ENCODE measurements at regions not wholly inside any gene's neighbourhood (a gene's known extent, or its start where the extent isn't known, plus 50 kb on each side); places are given as distances from the start of the nearest gene placed in this dataset.

DNA sequence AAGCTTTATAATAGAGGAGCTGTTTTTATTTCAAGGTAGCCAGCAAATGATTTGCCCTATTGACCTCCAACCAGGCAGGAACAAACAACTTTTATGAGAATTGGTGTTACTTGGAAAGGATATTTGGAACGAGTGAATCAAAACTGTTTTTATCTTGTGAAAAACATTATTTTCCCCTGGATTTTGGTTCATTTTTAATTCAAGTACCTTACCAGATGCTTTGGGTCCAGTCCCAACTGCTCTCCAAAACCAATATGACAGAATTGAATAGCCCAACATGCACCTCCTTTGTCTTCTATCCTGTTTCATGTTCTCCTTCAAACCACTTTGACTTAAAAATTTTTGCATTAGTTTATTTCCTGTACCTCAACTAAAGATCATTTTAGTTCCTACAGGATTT is 178.6 kb upstream of the RBMS1 start:
- DNase-seq (ENCODE audit: low spot score): no peak

DNA sequence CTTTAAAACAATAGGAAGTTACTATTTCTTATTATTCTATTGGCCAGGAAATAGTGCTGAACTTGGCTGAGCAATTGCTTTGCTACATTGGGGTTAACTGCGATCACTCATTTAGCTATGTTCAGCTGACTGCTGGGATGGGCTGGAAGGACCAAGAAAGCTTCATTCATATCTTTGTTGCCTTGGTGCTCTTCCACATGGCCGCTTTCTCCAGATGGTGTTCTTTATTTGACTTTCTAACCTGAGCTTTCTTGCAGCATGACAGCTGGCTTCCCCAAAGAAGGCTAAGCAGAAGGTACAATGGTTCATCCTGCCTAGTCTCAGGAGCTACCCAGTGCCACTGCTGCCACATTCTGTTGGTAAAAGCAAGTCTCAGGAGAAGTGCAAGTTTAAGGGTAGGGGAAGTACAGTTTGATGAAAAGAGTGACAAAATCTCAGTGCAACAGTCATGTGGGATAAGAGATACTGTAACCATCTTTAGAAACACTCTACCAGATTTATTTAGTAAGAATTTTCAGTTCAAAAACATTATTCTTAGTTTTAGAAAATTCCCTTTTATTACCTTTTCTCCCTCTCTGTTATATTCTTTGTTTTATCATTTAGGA is 180.6 kb upstream of the RBMS1 start:
- DNase-seq (ENCODE audit: low spot score): no peak

DNA sequence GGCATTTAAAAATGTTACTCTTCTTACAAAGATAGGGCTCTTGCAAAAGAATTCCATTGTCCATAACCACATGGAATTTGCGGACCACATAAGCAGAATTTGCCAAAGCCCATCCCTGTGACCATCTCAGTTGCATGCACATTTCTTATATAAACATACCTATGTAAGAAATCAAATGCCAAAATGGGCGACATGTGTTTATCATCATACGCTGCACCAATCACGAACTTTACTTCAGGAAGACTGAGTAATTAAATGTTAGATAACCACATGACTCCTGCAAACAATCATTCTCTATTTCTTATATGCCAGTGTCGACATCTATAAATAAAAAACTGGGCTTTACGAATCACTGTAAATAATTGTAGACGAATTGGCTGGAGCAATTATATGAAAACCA is 186.1 kb upstream of the RBMS1 start:
- DNase-seq (ENCODE audit: low spot score): no peak

DNA sequence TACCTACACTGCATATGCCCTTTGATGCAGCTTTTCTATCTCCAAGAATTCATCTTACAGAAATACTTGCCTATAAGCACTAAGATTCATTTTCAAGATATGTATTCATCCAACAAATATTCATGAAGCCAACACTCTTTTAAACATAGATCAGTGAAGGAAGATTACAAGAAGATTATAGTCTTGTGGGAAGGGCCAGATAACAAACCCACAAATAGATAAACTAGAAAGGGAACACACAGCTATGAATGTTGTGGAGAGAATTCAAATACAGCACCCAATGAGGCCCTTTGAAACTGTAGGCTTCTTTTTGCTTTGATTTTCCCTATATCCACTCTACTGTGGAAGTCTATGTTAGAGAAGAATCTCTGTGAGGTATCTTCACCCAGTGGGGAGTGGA is 186.7 kb upstream of the RBMS1 start:
- DNase-seq (ENCODE audit: low spot score): no peak

DNA sequence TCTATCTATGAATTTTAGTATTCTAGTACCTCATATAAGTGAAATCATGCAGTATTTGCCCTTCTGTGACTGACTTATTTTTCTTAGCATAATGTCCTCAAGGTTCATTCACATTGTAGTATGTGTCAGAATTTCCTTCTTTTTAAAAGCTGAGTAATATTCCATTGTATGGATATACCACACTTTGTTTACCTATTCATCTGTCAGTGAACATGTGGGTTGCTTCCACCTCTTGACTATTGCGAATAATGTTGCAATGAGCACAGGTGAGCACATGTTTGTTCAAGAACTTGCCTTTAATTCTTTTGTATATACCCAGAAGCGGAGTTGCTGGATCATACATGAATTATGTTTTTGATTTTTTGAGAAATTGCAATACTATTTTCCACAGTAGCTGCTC is 187.4 kb upstream of the RBMS1 start:
- DNase-seq (ENCODE audit: low spot score): no peak

DNA sequence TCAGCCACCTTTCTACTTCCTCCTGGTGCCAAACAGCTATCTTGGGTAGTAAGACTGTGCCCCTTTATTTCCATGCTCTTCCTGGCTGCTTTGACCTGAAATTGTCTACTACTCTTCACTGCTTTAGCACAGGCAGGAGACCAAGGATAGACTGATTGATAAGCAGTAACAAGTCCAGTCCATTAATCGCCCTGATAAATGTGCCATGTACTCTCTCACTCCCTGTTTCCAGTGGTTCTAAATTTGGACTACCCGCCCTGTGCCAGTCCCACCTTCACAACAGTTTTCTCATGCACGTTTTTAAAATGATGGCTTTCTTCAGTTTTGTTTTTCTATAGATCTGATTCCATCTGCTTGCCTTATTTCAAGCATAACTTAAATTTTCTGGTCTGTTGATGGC is 189.6 kb upstream of the RBMS1 start:
- DNase-seq (ENCODE audit: low spot score): no peak

DNA sequence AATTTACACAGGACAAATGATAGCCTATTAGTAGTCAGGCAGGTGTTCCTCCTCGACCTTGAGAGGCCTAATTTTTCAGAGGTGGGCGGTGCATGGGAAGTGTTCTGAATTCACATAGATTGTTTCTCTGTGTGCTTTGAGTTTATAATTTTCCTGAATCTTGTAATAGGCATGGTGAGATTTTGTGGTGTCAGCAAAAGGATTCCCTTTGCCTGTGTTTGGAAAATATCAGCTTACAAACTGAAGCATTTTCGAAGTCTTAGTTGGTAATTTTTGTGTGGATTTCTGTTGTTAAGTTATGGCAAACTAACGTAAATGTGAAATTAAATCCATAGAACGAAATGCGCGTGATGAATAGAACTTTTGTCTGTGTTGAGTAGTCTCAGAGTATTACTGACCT is 194.0 kb upstream of the RBMS1 start:
- DNase-seq (ENCODE audit: low spot score): no peak

DNA sequence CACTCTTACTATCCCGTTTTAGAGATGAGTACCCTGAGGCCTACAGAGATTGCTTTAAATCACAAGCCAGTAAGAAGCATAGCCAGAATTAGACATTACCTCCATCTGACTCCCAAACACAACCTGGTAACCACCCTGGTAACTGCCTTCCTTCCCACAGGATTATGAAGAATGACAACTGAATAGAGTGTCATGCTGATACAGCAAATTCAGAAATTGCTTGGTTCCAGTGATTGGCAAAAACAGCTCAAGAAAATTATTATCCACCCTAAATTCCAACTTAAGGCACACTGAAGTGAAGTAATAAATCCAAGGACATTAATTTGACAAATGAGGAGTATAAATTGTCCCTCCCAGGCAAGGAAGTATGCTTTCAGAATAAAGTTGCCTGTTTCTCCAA is 195.8 kb upstream of the RBMS1 start:
- DNase-seq (ENCODE audit: low spot score): no peak

DNA sequence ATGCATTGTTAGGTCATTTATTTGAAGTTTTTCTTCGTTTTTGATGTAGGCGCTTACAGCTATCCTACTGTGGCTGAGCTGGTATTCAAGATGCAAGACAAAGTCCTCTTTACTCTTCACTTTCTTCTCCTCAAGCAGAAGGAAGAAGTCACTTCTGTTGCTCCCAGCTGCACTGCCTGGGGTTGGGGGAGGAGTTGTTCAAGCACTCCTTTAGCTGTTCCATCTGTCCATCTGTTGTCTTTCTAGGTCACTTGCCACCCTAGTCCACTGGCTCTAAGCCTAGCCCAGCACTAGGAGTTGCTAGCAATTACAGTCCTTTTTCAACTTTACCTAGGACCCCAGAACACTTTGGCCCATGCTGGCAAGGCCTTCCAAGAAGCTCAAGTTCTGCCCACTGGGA is 200.6 kb upstream of the RBMS1 start:
- DNase-seq (ENCODE audit: low spot score): no peak

DNA sequence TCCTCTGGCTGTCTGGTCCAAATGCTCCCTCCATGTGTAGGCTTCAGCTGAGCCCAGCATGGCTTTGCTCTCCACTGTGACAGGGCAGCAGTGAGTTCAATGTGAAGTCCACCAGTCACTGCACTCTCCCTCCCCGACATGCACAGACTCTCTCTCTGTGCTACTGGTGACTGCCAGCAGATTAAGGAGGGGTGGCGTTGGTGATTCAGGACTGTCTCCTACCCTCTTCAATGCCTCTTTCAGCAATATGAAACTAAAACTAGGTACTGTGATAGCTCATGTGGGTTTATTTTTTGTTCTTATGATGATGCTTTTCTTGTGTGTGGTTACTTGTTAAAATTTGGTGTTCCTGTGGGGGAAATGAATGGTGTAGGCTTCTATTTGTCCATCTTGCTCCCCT is 201.0 kb upstream of the RBMS1 start:
- DNase-seq (ENCODE audit: low spot score): no peak

DNA sequence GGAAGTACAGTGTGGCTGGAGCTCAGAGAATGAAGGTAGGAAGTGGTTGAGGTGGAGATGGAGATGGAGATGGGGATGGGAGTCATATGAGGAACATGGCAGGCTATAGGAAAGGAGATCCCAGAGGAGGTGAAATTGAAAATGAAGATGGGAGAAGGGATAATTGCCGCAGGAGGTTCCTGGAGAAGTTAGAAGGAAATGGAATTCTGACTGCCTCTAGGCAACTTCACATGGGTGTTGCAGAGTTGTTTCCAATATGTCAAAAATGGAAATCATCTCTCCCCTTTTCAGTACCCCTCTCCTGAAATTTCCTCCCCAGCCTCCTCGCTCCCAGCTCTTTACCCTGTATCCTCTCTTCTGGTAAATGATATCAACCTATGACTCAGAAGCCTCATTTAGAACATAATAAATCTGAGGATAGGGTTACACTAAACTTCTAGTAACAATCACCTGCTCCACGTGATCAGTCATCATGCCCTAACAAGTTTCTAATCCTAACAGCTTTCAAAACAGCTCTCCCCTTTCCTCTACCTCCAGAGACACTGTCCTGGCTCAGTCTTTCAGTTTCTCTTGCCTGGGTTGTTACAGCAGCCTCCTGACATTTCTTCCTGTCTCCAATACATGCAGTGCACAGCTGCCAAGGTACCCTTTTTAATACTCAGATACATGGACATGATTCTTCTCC is 201.9 kb upstream of the RBMS1 start:
- no peak for DNase-seq (ENCODE audit: low spot score)

DNA sequence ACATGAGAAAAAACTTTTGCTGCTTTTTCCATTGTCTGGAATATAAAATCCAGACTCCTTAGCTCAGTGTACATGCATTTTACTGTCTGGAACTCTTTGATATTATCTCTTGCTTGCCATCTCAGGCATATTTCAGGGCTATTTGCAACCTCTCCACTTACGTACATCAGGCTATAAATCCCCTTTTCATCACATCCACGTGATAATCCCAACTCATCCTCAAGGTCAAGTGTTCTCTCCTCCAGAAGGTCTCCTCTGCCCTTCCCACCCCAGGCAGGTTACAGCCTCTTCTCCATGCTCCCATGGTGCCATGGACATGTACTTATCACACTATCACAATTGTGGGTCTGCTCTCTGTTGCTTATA is 202.5 kb upstream of the RBMS1 start:
- no peak for DNase-seq (ENCODE audit: low spot score)

DNA sequence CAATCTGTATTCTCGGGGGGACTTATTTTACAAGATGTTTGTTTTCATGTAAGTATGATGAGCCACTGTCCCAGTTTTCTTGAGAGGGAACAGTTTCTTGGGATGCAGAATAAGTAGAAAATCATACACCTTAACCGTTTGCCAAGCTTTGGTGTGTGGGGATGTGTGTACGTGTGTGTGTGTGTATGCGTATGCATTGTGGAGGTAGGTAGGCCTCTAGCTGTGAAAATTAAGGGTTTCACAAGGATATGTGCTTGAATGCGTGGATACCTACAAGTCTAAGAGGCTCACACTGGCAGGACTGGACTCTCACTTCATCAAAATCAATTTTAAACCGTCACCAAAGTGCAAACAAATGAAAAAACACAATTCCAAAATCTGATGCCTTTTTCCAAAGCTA is 204.2 kb upstream of the RBMS1 start:
- DNase-seq (ENCODE audit: low spot score): no peak

DNA sequence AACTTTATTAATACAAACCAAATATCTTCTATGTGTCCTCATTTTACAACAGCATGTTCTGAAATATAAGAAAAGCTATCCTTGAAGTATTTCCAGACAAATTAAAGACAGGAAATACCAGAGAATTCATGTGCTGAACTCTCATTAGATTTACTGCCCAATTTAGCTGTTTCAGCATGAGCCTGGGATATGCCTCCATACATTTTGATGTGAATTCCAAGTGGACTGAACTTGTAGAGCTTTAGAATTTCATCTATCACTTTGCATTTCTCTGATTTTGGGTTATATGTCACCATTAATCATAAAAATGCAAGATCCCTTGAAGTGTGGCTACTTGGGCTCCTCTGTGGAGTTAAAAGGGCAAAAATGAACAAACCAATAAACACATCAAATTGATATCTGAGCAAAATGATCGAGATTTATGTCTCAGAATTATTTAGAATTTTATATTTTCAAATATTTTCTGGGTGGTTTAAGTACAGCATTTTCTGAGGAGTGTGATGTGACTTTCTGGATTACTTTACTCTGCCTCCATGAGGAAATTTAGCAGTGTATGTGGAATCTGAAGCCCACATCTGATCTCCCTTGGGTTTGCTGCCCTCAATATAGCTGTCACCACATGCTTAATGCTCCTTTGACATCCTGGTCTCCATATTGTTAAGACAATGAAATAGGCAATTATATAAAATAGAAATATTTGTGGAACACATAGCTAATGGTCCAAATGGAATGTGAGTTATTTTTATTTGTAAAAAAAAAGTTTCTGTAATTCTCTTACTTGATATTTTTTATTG is 206.6 kb upstream of the RBMS1 start:
- DNase-seq (ENCODE audit: low spot score): no peak

DNA sequence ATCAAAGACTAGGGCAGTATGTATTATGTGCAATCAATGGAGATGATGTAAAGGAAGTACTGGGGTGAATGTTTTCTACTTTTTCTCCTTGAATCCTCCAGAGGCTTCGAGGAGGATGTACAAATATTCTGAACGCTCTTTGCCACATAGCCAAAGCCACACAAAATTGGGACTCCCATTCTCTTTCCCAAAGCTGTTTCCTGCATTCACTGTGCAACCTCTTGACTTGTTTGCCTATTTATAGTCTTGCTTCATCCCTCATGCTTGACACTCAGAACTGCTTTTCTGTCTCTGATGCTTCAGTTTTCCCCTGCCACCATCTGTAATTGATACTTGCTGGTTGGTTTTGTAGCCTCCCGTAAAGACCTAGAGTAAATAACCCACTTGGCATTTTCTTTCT is 208.2 kb upstream of the RBMS1 start:
- no peak for DNase-seq (ENCODE audit: low spot score)

DNA sequence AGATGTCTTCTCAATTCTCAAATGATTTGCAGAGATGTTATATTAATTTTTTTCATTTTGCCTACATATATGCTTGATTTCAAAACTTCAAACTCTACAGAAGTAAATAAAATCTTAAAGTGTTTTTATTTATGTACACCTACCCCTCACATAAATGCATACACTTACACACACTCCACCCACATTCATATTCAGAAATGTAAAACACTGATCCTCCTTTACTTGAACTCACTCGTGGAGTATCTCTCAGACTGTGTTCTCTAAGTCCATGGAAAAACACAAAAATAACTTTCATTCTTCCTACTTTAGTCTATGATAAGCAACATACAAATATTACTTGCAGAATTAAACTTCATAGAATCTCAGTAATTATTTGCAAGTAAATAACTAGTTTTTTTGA is 209.1 kb upstream of the RBMS1 start:
- no peak for DNase-seq (ENCODE audit: low spot score)

DNA sequence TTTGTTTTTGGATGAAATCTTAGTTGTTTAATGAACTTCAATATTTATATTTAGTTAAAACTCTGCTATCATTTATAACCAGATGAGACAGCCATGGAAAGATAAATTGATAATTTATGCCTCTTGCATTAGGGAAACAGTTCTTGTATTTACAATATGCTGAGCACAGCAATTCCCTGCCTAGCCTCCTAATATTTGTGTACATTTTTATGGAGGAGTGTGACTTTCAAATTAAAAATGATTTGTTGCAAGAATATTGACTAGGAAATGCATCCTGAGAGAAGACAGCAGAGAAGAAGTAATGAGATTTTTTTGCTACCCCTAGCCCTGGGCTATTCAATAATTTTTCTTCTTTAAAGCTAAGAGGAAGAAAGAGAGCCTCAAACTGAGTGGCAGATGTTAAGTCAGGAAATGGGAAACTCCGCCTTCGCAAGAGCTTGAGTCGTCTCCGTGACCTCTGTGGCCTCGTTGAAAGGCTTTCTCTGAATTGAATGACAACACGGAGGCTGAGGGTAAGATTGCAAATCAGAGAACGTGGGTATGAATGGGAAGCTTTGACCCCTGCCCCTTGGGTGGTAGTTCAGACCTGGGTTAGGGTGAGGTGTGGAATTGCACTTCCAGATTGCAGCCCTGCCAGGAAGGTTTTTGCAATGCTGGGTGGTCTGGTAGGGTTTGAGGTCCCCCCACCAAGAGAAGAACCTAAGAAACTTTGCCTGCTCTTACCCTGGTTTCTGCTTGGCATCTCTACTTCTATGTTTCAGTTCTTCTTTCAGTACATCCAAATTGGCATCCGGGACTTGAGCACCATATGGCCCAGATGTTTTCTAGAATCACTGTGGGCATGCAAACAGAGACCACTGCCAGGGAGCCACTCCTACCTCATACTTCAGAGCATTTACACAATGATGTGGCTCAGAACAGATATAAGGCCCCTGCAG is 210.3 kb upstream of the RBMS1 start:
- DNase-seq (ENCODE audit: low spot score): no peak

DNA sequence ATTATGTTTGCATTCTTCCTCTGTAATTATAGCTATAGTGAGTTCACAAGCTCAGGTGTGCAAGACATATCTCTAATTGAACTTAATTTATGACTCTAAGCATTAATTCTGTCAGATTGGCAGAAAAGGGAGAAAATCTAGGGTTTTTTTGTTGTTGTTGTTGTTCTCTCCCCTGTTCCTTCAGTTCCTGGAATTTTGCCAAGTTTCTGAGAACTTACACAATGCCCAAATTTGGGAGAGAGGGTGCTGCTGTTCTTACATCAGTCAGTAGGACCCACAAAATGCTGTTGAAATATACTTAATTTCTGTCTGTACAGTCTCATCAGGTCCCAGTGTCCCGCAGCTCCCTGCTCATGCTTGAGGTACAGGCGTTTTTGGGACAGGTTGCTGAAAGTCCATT is 221.8 kb upstream of the RBMS1 start:
- no peak for DNase-seq (ENCODE audit: low spot score)

DNA sequence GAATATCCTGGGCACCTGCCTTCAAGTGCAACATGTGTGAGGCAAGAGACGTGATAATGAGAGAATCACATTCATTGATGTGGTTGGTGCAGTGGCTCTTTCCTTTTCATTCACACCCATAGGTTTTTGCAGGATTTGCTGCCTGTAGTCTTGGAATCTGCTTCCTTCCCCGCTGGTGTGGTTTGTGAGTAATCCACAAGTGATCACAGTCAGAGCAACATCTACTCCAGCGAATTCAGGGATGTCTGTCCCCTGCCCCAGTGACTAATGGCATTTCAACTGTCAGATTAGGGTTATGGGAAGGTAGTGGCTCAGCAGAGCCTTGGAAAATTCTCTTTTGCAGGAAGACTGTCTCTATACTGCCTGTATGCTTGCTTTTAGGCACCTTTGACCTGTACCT is 225.5 kb upstream of the RBMS1 start:
- DNase-seq (ENCODE audit: low spot score): no peak

DNA sequence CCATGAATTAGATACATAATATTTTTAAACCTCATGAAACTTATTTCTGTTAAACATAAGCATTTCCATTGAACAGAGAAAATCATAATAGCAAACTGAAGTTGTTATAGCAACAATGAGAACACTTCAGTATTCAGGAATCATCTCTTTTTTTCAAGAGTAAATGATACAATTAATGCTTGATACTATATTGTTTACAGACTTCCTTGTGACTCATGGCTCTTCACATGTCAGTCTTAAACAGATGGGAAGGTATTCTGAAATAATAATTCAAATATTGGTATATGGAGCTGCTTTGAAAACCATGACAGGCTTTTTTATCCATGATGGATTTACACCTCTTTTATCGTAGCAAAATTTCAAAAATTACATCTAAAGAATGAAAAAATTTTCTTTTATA is 226.5 kb upstream of the RBMS1 start:
- no peak for DNase-seq (ENCODE audit: low spot score)

DNA sequence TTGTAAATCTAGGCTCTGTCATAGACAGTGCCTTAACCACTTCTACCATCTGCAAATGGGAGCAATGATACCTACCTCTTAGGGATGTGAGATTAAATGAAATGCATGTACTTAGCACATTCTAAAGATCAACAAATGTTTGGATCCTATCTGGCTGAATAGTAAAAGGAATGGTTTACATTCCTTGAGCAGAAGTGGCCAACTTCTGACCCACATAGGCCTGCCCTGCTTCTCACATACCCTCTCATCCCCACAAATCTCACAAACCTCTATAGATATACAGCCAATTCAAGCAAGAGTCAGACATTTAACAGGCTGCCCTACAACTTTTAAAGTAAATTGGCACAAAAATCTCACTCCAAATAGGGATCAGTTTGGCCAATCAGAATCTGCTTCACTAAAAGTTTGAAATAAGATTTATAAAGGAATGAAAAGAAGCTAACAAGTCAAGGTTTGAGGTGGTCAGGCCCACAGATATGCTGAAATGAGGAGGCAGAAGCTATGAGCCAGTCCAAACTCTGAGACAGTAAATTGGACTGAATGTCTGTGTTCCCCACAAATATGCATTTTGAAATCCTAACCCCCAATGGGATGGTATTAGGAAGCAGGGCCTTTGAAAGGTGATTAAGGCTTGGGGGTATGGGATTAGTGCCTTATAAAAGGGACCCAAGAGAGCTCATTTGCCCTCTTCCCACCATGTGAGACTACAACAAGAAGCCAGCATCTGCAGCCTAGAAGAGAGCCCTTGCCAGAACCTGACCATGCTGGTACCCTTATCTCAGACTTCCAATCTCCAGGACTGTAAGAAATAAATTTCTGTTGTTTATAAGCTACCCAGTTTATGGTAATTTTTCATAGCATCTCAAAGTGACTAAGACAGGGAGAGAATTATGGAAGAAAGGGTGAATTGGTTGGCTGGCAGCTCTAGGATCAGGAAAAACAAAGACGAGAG is 227.8 kb upstream of the RBMS1 start:
- no peak for DNase-seq (ENCODE audit: low spot score)

Data from HT-29 (cell line).